ENCODE measurements at regions not wholly inside any gene's neighbourhood (a gene's known extent, or its start where the extent isn't known, plus 50 kb on each side); places are given as distances from the start of the nearest gene placed in this dataset.

DNA sequence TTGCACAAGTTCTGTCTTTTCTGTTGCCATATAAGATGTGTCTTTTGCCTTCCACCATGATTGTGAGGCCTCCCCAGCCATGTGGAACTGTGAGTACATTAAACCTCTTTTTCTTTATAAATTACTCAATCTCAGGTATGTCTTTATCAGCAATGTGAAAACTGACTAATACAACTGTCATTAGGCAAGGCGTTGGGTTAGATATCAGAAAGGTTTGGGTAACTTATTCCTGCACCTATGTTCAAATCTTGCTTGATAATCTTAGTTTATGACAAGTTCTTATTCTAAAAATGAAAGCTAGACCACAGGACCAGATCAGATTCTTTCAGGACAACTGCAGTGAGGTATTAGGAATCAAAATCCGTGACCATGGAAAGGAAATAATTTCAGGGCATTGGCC lies 160.6 kb upstream of the BDNF start:
- TF ChIP-seq, protein P1, sequence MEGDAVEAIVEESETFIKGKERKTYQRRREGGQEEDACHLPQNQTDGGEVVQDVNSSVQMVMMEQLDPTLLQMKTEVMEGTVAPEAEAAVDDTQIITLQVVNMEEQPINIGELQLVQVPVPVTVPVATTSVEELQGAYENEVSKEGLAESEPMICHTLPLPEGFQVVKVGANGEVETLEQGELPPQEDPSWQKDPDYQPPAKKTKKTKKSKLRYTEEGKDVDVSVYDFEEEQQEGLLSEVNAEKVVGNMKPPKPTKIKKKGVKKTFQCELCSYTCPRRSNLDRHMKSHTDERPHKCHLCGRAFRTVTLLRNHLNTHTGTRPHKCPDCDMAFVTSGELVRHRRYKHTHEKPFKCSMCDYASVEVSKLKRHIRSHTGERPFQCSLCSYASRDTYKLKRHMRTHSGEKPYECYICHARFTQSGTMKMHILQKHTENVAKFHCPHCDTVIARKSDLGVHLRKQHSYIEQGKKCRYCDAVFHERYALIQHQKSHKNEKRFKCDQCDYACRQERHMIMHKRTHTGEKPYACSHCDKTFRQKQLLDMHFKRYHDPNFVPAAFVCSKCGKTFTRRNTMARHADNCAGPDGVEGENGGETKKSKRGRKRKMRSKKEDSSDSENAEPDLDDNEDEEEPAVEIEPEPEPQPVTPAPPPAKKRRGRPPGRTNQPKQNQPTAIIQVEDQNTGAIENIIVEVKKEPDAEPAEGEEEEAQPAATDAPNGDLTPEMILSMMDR (conservative IDR thresholded peaks at IDR 0.05; ENCODE audit: low read depth, low read length): no peak
- TF ChIP-seq EZH2 (IDR thresholded peaks at IDR 0.05; ENCODE audit: borderline replicate concordance, low read depth, low read length, poor library complexity, severe bottlenecking): no peak
